Neural progenitor cell (in vitro differentiated cells): ENCODE measurements at regions not wholly inside any gene's neighbourhood (a gene's known extent, or its start where the extent isn't known, plus 50 kb on each side); places are given as distances from the start of the nearest gene placed in this dataset.

ENCODE experiments used
- CTCF ChIP-seq: fragments of 200-600 bp; sonication (generic); IDR thresholded peaks from 2 replicates; pipeline ENCODE4 v1.5.1; 2017; ENCODE audit warnings: antibody characterized with exemption, mild to moderate bottlenecking
- EZH2 ChIP-seq: fragments of 200-600 bp; sonication (generic); IDR thresholded peaks from 2 replicates; pipeline ENCODE4 v1.6.1; 2017; ENCODE audit warnings: antibody characterized with exemption, mild to moderate bottlenecking, moderate library complexity
- EZH2phosphoT487 ChIP-seq: fragments of 200-600 bp; sonication (generic); IDR thresholded peaks from 2 replicates; pipeline ENCODE4 v1.6.1; 2017; ENCODE audit warnings: antibody characterized with exemption

- TF ChIP-seq EZH2: no peak
- no peak for TF ChIP-seq CTCF
- TF ChIP-seq EZH2phosphoT487: no peak
These were observed 55.2 kb upstream of the NLGN4X start for GRCh38 chrX:6283826-6284225.
